Pancreas (tissue), 10 donors: ENCODE measurements at regions not wholly inside any gene's neighbourhood (a gene's known extent, or its start where the extent isn't known, plus 50 kb on each side); places are given as distances from the start of the nearest gene placed in this dataset.

Experiments
- ATAC-seq, 4 donors: fragments of 200-7000 bp; cut with Tn5 transposase; one replicate each; pipeline versions ENCODE4 v1.8.0 to v1.9.1; 2020; ENCODE audit warnings: mild to moderate bottlenecking in 4 of 4, moderate library complexity in 4 of 4
- DNase-seq, 6 donors: peaks; one replicate each; pipeline ENCODE4 v3.0.0-alpha.2; 2020
- FAIRE-seq: peaks from 2 replicates; lab custom pipeline; 2012; peaks lifted over from hg19 to GRCh38; lab: Jason Lieb, UNC
- H3K27ac ChIP-seq, 4 donors: fragments of 200-600 bp; sonication (generic); 1 replicate in 3 of 4; 2 replicates in 1 of 4; pipeline versions ENCODE4 v1.5.0 to v1.8.0; 2020
- H3K27me3 ChIP-seq, 4 donors: fragments of 200-600 bp; one replicate each; pipeline ENCODE4 v1.8.0; 2021
- H3K36me3 ChIP-seq, 3 donors: fragments of 200-600 bp; sonication (generic) in 1 of 3; one replicate each; pipeline versions ENCODE4 v1.5.0 to v1.8.0; 2020 to 2021
- H3K4me1 ChIP-seq, 3 donors: fragments of 200-600 bp; one replicate each; pipeline ENCODE4 v1.8.0; 2021
- H3K4me3 ChIP-seq, 4 donors: fragments of 200-600 bp; sonication (generic) in 2 of 4; one replicate each; pipeline versions ENCODE4 v1.5.0 to v1.8.0; 2020 to 2021
- H3K9me3 ChIP-seq, 4 donors: fragments of 200-600 bp; one replicate each; pipeline ENCODE4 v1.8.0; 2021
- CTCF ChIP-seq, 4 donors: fragments of 200-600 bp; sonication (generic) in 3 of 4; IDR thresholded peaks; one replicate each; pipeline versions ENCODE4 v1.5.0 to v1.8.0; 2021; ENCODE audit warnings: antibody characterized with exemption in 4 of 4
- WGBS, 2 donors: extraction: QIAGEN DNeasy Blood & Tissue Kit; methylation state at CpG; one replicate each; pipeline ENCODE4 v1.1.7; 2013; 5-methylcytosine and 5-hydroxymethylcytosine counted together
- intact Hi-C, 3 donors: fragments of 100-400 bp; cut with DNase I; formaldehyde crosslinking; loops; one replicate each; pipeline versions ENCODE4 v1.11.1 to v1.14.2; 2022
- donor health status: healthy with polysubstance abuse.
- donor health status: DM: no; HTN: no; CAD: no; lungs with moderate emphysema.
- donor health status: DM: no; HTN: no; CAD: no.
- donor health status: control.
- donor health status: control.
- donor health status: Bipolar disorder and iron deficiency.
- donor health status: DM: yes; HTN: yes; CAD: no.
- donor health status: DM: no; HTN: no; CAD: no.
- donor health status: DM: no; HTN: no; CAD: no.
- donor health status: DM: yes; HTN: yes; CAD: no.

- DNase-seq (no peak), FAIRE-seq (no peak), ATAC-seq (no peak)
- Histone ChIP-seq H3K27me3 (no peaks in the 10 kb centered on the region), H3K27ac (no peak overlapping the region), H3K4me3 (no peak overlapping the region), H3K4me1 (no peaks in the 10 kb centered on the region), H3K36me3 (no peaks in the 10 kb centered on the region), H3K9me3 (no peaks in the 10 kb centered on the region)
- no peak for TF ChIP-seq CTCF (IDR thresholded peaks at IDR 0.05)
- intact Hi-C loops, result no loop called here
- WGBS, 2 donors, result 74 to 84% methylated on average over 4 of the region's 4 CpGs
Observed at GRCh38 chr2:217216316-217216715, 356.5 kb upstream of the TNP1 start.

- intact Hi-C loops, result no loop called here
- H3K4me1 ChIP-seq, result no peaks in the 10 kb centered on the region
- WGBS, 2 donors, result 53 to 60% methylated on average over 6 of the region's 6 CpGs
- H3K36me3 ChIP-seq, result no peaks in the 10 kb centered on the region
- ATAC-seq (no peak), FAIRE-seq (no peak), DNase-seq (no peak)
- H3K4me3 ChIP-seq, result no peak overlapping the region
- H3K27ac ChIP-seq, result no peak overlapping the region
- TF ChIP-seq CTCF (IDR thresholded peaks at IDR 0.05), result no peak
- H3K27me3 ChIP-seq, result no peaks in the 10 kb centered on the region
- H3K9me3 ChIP-seq, result no peaks in the 10 kb centered on the region
Observed at GRCh38 chr2:217215877-217216276, 356.0 kb upstream of the TNP1 start.

- no peak for TF ChIP-seq CTCF (IDR thresholded peaks at IDR 0.05)
- H3K27ac ChIP-seq, result no peak overlapping the region
- no peak overlapping the region for H3K4me3 ChIP-seq
- intact Hi-C loops, result no loop called here
- FAIRE-seq (no peak), ATAC-seq (no peak), DNase-seq (no peak)
- WGBS, 2 donors, result 98 to 100% methylated on average over 1 of the region's 1 CpG
- no peaks in the 10 kb centered on the region for H3K9me3 ChIP-seq
- H3K27me3 ChIP-seq, result no peaks in the 10 kb centered on the region
- no peaks in the 10 kb centered on the region for H3K36me3 ChIP-seq
- H3K4me1 ChIP-seq, result no peaks in the 10 kb centered on the region
Observed at GRCh38 chr2:217208867-217209266, 349.0 kb upstream of the TNP1 start.

- intact Hi-C loops, result no loop called here
- FAIRE-seq, result no peak
- Histone ChIP-seq H3K4me1 (no peaks in the 10 kb centered on the region), H3K27me3 (no peaks in the 10 kb centered on the region), H3K4me3 (no peak overlapping the region), H3K9me3 (no peaks in the 10 kb centered on the region), H3K27ac (no peak overlapping the region), H3K36me3 (no peaks in the 10 kb centered on the region)
- TF ChIP-seq CTCF (IDR thresholded peaks at IDR 0.05), result no peak
- WGBS, 2 donors, result 78 to 81% methylated on average over 7 of the region's 7 CpGs
- DNase-seq, result no peak
- ATAC-seq, result no peak
Observed at GRCh38 chr2:217207699-217208010, 347.8 kb upstream of the TNP1 start.

- ATAC-seq, result no peak
- TF ChIP-seq CTCF (IDR thresholded peaks at IDR 0.05), result no peak
- Histone ChIP-seq H3K27ac (no peak overlapping the region), H3K9me3 (no peaks in the 10 kb centered on the region), H3K36me3 (no peaks in the 10 kb centered on the region), H3K4me1 (no peaks in the 10 kb centered on the region), H3K27me3 (no peaks in the 10 kb centered on the region), H3K4me3 (no peak overlapping the region)
- 82 to 86% methylated on average over 14 of the region's 14 CpGs for WGBS, 2 donors
- FAIRE-seq, result no peak
- no peak for DNase-seq
- intact Hi-C loops, result no loop called here
Observed at GRCh38 chr2:217206907-217207698, 347.2 kb upstream of the TNP1 start.
